ENCODE measurements at regions not wholly inside any gene's neighbourhood (a gene's known extent, or its start where the extent isn't known, plus 50 kb on each side); places are given as distances from the start of the nearest gene placed in this dataset.

- H3K4me1 Mint-ChIP-seq (ENCODE audit: low read depth, unreplicated experiment): peaks cover under 1% of the 10 kb centered on the region
- peaks cover 2% of the 10 kb centered on the region for H3K9me3 Mint-ChIP-seq (ENCODE audit: unreplicated experiment)
- DNase-seq: no peak
- TF ChIP-seq CTCF (IDR thresholded peaks at IDR 0.05; ENCODE audit: partially characterized antibody, unreplicated experiment): no peak
- no peaks in the 10 kb centered on the region for H3K27me3 Mint-ChIP-seq (ENCODE audit: unreplicated experiment)
- no peak overlapping the region for H3K27ac Mint-ChIP-seq (ENCODE audit: unreplicated experiment)
- H3K4me3 Mint-ChIP-seq (ENCODE audit: unreplicated experiment): no peak overlapping the region
- H3K36me3 Mint-ChIP-seq (ENCODE audit: unreplicated experiment): no peaks in the 10 kb centered on the region
Observed at GRCh38 chr12:4012073-4012472, 138.9 kb upstream of the PARP11 start.

GRCh38 chr12:4011597-4011996 lies 138.4 kb upstream of the PARP11 start:
- peaks cover 2% of the 10 kb centered on the region for H3K9me3 Mint-ChIP-seq (ENCODE audit: unreplicated experiment)
- no peaks in the 10 kb centered on the region for H3K27me3 Mint-ChIP-seq (ENCODE audit: unreplicated experiment)
- no peaks in the 10 kb centered on the region for H3K4me1 Mint-ChIP-seq (ENCODE audit: low read depth, unreplicated experiment)
- no peaks in the 10 kb centered on the region for H3K36me3 Mint-ChIP-seq (ENCODE audit: unreplicated experiment)
- no peak overlapping the region for H3K4me3 Mint-ChIP-seq (ENCODE audit: unreplicated experiment)
- no peak for TF ChIP-seq CTCF (IDR thresholded peaks at IDR 0.05; ENCODE audit: partially characterized antibody, unreplicated experiment)
- no peak for DNase-seq
- H3K27ac Mint-ChIP-seq (ENCODE audit: unreplicated experiment): no peak overlapping the region

- DNase-seq: no peak
- H3K27ac Mint-ChIP-seq (ENCODE audit: unreplicated experiment): no peak overlapping the region
- H3K4me3 Mint-ChIP-seq (ENCODE audit: unreplicated experiment): no peak overlapping the region
- TF ChIP-seq CTCF (IDR thresholded peaks at IDR 0.05; ENCODE audit: partially characterized antibody, unreplicated experiment): no peak
- no peaks in the 10 kb centered on the region for H3K27me3 Mint-ChIP-seq (ENCODE audit: unreplicated experiment)
- peaks cover 2% of the 10 kb centered on the region for H3K9me3 Mint-ChIP-seq (ENCODE audit: unreplicated experiment)
- no peaks in the 10 kb centered on the region for H3K36me3 Mint-ChIP-seq (ENCODE audit: unreplicated experiment)
- no peaks in the 10 kb centered on the region for H3K4me1 Mint-ChIP-seq (ENCODE audit: low read depth, unreplicated experiment)
Observed at GRCh38 chr12:4009979-4010704, 136.9 kb upstream of the PARP11 start.

GRCh38 chr12:4006743-4007142 lies 133.5 kb upstream of the PARP11 start:
- DNase-seq: no peak
- Mint-ChIP-seq H3K9me3 (ENCODE audit: unreplicated experiment) (no peaks in the 10 kb centered on the region), H3K4me3 (ENCODE audit: unreplicated experiment) (no peak overlapping the region), H3K27ac (ENCODE audit: unreplicated experiment) (no peak overlapping the region), H3K36me3 (ENCODE audit: unreplicated experiment) (no peaks in the 10 kb centered on the region), H3K27me3 (ENCODE audit: unreplicated experiment) (no peaks in the 10 kb centered on the region), H3K4me1 (ENCODE audit: low read depth, unreplicated experiment) (no peaks in the 10 kb centered on the region)
- TF ChIP-seq CTCF (IDR thresholded peaks at IDR 0.05; ENCODE audit: partially characterized antibody, unreplicated experiment): no peak

GRCh38 chr12:4005851-4006430 lies 132.7 kb upstream of the PARP11 start:
- TF ChIP-seq CTCF (IDR thresholded peaks at IDR 0.05; ENCODE audit: partially characterized antibody, unreplicated experiment): no peak
- Mint-ChIP-seq H3K36me3 (ENCODE audit: unreplicated experiment) (no peaks in the 10 kb centered on the region), H3K4me1 (ENCODE audit: low read depth, unreplicated experiment) (no peaks in the 10 kb centered on the region), H3K9me3 (ENCODE audit: unreplicated experiment) (no peaks in the 10 kb centered on the region), H3K4me3 (ENCODE audit: unreplicated experiment) (no peak overlapping the region), H3K27ac (ENCODE audit: unreplicated experiment) (no peak overlapping the region), H3K27me3 (ENCODE audit: unreplicated experiment) (no peaks in the 10 kb centered on the region)
- no peak for DNase-seq
